HG03575 (cell line): ENCODE measurements at regions not wholly inside any gene's neighbourhood (a gene's known extent, or its start where the extent isn't known, plus 50 kb on each side); places are given as distances from the start of the nearest gene placed in this dataset.
"Not testable (repeated sequence)": the region's sequence is repeated elsewhere in the genome, so short reads cannot be mapped to it uniquely, and the experiment has no call there.

Experiments used
- ATAC-seq: cut with Tn5 transposase; IDR thresholded peaks from one replicate; pipeline ENCODE4 v1.9.1; 2021; ENCODE audit not compliant: unreplicated experiment, insufficient number of reproducible peaks, low FRiP score; ENCODE audit errors: extremely low read depth

DNA sequence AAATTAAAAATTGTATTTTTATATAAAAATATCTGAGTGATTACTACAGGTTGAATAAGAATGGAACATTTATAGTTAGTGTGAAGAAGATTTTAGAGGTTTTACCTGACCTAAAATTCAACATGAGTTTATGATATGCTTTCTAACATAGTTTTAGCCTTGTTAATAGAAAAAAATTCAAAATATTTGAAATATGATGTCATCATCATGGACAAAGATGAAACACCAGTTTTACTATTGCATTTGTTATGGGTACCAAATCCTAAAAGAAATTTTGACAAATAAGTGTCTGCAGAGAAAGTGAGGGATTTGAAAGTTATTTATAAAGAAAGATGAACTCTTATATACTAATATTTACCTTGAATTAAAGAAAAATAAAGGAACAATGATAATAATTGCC lies 479.7 kb downstream of the TBC1D32 start:
- no peak for ATAC-seq

DNA sequence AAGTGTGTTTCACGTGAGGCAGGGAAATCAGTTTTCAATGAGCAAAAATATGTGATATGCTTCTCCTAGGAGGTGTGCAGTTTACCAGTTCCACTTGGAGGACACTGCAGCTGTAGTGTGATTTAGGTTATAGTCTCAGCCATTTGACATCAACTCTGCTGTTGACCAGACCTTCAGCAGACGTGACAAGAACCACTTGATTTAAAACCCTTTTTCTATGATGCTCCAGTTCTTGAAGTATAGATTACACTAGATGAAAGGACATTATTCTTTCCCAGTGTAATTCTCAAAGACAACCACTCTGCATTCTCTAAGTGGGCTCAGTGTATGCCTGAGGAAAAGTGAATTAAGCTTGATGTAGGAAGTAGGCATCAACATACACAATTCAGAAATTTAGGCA lies 480.8 kb downstream of the TBC1D32 start:
- no peak for ATAC-seq

DNA sequence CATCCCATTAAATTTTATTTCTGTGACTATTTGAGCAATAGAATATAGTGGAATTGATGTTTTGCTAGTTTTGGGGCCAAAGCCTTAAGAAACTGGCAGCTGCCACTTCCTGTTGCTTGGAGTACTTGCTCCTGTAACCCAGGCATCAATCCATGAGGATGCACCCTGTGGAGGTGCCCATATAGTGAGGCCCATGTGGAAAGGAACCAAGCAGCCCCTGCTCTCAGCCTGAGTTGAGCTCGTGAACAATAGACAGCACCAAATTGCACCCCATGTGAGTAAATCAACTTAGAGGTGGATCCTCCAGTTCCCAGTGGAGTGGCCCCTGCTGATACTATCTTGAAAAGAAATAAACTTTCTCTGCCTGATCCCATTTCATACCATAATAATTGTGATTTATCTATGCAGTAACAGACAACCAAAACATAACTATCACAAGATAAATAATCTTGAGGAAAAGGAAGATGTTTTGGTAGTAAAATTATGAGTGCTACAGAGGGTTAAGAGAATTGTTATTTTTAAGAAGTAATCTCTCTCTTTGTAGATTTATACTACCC lies 481.9 kb downstream of the TBC1D32 start:
- no peak for ATAC-seq

DNA sequence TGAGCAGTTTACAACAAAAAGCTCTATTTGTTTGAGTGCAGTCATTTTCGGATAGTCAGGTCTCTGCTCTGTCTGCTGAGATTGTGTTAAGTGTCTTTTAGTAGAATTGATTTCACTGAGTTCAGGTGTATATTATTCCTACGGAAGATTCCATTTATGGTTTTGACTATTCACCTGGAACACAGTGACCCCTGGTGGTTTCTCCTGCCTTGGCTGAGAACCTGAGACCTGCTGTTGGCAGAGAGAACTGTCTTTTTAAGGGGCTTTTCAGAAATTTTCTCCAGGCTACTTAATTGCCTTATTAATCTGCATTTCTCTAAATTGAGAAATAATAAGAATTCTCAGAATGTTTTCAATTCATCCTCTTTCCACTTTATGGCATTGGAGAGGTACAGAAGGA lies 508.0 kb downstream of the TBC1D32 start:
- no peak for ATAC-seq

DNA sequence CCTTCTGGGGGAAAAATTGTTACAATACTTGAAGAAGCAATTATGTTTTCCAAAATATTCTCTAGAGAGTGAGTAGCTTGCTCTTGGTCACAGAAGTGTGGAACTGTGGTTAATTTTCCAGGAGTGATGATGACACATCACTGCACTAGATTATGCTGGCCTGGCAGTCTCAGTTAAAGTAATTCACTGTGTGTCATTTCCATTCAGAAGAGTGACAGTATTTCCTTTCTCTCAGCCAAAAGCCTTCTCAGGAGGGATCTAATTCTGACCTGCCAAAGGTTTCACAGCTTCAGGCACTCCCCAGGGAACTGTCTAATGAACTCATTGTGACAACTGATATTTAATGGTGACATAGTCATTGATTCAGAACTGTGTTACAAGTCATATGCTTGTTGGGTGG lies 517.5 kb downstream of the TBC1D32 start:
- ATAC-seq: no peak

DNA sequence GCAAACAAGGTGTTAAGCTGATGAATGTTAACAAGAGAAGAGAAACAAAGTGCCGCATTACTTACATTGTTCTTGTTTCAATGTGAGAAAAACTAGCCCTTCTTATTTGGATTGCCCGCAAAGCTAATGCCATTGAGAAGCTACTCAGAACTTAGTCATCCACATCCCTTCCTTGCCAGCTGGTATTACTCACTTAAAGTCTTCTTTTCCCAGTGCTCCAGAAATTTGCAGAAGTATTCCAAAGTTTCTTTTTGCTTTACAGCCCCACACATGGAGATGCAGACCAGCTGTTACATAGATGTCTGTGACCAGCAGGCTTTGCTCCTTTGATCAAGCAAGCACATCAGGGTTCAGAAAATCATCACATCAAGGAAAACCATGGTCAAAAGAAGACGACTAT lies 529.0 kb downstream of the TBC1D32 start:
- ATAC-seq: no peak

DNA sequence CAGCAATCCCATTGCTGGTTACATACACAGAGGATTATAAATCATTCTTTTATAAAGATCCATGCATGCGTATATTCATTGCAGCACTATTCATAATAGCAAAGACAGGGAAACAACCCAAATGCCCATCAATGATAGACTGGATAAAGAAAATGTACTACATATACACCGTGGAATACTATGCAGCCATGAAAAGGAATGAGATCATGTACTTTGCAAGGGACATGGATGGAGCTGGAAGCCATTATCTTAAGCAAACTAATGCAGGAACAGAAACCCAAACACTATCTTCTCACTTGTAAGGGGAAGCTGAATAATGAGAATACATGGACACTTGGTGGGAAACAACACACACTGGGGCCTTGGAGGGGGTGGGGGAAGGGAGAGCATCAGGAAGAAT lies 529.7 kb downstream of the TBC1D32 start:
- no peak for ATAC-seq

DNA sequence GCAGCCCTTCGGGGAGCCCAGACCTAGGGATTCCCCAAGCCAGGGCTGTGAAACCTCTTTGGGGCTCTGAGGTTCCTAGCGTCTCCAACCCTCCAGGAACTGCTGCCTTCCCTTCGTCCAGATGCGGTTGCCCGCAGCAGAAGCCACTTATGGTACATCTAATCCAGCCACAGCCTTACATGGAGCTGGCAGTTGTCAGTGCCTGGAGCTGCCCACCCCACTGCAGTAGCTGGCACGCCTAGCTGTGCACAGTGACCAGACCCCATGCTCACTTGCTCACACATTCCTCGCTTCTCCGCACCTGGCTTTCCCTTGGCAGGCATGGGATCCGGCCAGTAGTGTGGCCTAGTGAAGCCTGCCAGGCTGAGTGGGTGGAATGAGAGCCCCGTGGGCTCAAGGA lies 547.6 kb downstream of the TBC1D32 start:
- ATAC-seq: no peak

DNA sequence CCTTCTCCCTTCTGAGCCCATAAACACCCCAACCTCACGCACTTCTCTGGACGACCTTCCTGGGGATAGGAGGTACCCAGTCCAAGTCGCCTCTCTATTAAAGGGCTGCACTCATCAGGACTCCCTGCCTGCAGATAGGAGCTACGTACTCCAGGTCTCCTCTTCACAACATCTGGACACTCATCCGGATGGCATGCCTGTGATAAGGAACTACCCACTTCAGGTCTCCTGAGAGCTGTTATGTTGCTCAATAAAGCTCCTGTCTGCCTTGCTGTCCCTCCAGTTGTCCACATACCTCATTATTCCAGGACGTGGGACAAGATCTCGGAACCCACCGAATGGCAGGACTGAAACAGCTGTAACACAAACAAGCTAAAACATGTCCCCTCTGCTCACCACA lies 548.0 kb downstream of the TBC1D32 start:
- no peak for ATAC-seq

DNA sequence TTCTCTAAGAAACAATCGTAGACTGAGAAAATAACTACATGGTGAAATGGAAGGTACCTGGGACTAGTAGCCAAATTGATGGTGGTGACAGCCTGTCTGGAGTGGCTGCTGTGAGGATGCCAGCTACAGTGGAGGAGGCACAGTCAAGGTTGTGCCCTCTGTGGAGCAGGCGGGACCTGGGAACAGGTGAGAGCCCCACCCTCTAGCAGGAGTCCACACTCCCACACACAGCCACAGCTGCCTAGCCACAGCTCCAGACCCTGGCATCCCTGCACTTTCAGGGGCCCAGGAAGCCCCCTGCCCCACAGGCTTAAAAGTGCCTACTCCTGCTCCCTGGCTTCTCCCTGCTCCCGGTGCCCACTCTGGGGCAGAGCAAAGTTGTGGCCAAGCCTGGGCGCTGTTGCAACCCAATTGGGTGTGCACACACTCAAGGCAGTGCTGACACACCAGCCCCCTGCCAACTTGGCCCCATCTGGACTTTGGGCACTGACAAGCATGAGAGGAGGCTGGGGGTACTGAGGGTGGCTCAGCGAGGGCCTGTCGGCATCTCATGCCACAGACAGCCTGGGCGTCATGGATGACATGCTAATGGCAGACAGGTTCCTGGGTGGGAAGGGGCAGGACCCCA lies 548.7 kb downstream of the TBC1D32 start:
- ATAC-seq: no peak

DNA sequence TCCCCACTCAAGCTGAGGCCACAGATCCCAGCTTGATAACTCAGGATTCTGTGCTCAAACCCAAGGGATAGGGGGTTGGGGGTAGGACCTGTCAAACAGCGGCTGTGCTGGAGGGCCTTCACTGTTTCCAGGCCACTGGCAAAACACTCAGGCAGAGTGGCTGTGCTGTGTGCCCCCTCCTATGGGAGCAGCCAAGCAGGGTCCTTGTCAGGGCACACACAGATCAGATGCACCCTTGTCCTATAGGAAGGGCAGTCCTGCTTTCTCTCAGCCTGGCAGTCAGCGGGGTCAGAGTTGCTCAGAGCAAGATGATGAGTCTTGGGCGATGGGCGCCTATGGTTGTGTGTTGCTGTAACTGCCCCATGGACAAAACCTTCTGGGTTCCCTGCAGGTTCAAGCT lies 554.8 kb downstream of the TBC1D32 start:
- ATAC-seq: no peak

DNA sequence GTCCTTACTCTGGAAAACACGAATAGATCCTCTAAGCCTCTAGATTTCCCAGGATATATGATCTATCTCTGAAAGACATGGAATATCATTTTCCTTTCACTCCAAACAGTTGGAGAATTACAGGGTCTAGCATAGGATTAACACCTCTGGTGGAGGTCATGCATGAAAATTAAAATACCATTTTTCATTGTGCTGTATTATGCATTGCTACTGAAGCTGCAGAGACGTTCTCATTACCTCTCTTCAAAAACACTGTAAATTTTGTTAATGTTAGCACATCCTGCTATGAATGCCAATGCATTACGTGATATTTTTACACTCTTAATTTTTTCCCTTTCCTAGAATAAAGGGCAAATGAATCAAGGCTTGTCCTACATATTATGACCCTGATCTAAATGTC lies 558.6 kb downstream of the TBC1D32 start:
- ATAC-seq: no peak

DNA sequence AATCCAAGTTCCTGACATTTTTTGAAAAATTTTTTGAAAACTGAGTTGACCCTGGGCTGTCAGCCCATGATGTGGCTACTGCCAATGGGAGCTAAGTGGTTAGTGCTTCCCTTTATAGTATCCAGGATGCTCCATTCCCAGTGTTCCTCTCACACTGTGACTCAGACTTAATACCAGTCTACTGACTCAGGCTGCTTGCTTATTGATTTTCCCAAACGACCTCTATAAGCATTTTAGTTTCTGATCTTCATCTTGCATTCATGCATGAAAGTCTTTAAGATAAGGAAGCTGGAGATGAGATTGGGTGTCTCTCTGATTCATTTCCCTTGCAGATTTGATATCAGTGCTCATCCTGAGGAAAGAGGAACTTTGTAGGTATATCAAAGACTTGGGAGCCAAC lies 560.0 kb downstream of the TBC1D32 start:
- ATAC-seq: no peak

DNA sequence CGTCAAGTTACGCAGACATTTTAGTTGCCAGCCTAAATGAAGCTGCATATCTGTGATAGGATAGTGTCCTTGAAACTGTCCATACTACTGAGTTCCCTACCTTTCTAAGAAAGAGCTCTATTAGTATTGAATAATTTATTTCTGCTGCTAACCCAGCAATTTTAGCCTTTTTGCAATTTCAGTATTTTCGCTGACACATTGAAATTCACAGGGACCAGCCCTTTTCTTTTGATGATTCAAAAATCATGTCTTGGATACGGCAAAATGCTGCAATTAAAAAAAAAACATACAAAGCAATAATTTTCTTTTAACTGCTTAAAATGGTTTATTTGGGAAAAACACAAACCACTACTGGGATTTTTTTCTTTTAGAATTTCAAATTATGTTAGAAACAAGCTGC lies 563.3 kb downstream of the TBC1D32 start:
- ATAC-seq: no peak

DNA sequence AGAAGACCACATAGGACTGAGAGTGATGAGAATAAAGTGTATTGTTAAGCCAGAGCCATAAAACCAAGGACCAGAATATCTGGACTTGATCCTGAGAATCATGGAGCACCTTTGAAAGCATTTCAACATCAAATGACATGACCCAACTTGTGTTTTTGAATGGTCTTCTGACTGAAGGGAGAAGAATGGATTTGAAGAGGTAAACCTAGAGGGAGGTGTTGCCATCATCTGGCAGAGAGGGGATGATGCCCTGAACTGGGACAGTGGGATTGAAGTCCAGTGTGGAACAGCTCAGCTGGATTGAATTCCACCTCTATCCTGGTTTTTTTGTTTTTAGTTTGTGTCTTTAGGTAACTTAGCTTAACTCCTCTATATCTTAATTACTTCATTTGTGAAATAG lies 570.0 kb downstream of the TBC1D32 start:
- ATAC-seq: no peak

DNA sequence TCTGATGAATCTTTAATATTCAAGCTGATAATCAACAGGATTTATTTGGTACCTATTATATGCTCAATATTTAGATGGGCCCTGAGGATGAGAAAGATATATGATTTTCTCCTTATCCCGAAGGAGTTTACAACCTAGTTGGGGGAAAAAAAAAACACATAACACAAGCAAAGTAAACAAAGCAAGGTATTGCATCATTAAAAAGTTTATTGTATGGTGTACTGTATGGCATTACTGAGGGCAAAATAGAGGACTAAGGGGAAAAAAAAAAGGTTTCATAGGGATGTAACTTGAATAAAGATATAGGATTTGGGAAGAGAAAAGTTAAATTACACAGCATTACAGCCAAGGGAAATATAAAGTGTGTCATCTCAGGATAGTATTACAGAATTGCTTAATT lies 574.7 kb downstream of the TBC1D32 start:
- no peak for ATAC-seq

DNA sequence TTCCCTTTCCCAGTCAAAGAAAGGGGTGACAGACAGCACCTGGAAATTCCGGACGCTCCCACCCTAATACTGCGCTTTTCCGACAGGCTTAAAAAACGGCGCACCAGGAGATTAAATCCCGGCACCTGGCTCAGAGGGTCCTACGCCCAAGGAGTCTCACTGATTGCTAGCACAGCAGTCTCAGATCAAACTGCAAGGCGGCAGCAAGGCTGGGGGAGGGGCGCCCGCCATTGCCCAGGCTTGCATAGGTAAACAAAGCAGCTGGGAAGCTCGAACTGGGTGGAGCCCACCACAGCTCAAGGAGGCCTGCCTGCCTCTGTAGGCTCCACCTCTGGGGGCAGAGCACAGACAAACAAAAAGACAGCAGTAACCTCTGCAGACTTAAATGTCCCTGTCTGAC lies 585.7 kb downstream of the TBC1D32 start:
- not testable (repeated sequence) for ATAC-seq

DNA sequence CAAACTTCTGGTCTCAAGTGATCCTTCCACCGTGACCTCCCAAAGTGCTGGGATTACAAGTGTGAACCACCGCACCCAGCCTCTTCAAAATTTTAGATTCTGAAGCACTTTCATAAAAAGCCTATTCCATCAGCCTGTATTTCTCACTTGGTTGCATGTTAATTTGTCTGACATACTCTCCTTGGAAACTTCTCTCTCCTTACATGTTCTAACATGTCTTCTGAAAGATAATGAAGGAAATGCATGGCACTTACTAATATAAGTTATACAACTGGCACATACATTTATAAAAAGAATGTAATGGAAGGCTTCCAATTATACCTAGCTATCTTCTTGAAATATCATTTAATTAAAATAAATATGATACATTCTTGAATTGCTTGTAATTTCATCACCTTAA lies 597.5 kb downstream of the TBC1D32 start:
- no peak for ATAC-seq

DNA sequence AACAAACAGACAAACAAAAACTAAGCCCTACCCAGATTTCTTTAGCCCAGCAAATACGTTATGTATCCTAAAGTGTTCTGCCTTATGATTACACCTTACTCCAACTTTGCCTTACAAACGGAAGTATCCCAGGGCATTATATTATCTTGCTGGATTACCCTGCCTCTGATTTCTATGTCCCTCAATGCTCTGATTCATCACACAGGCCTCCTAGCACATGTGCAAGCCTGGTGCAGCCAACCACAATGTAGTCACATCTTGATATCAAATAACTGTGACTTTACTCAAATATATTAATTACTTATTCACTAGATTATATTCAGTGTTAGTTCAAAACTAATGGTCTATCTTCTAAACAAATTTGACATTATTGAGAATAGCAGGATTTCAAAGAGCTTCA lies 598.6 kb downstream of the TBC1D32 start:
- ATAC-seq: no peak

DNA sequence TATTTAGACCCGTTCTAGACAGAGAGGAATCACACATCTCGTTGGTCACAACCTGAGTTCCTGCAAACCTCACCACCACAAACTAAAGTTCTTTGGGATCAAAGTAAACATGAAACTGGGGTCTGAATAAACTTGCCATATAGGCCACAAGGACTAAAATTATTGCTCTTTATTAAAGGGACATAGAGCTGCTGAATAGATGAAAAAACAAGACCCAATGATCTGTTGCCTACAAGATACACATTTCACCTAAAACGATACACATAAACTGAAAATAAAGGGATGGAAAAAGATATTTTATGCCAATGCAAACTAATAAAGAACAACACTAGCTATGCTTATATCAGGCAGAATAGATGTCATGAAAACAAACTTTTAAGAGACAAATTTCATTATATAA lies 623.0 kb downstream of the TBC1D32 start:
- no peak for ATAC-seq

DNA sequence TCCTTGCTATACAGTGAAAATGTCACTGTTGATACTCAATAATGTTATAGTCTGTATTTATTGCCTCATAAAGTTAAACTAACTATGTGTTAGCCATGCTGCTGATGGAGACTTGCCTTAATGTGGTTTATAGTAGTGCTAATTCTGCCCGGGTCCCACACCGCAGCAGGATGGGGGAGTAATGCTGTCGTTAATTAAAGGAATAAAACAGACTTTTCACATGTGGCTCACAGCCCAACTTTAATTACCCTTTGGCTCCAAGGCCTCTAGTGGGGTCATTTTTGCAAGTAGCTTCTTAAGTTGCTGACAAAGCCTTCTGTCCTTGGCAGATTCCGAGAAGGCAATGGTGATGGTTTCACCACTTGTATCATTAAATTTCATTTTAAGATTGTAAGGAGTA lies 634.3 kb downstream of the TBC1D32 start:
- no peak for ATAC-seq
